ACHN (cell line): ENCODE measurements at regions not wholly inside any gene's neighbourhood (a gene's known extent, or its start where the extent isn't known, plus 50 kb on each side); places are given as distances from the start of the nearest gene placed in this dataset.

ENCODE experiments used
- DNase-seq: peaks from one replicate; pipeline ENCODE4 v3.0.0-alpha.2; 2015
- in situ Hi-C: cut with HindIII; loops from 2 replicates; pipeline ENCODE4 v1.10.0; 2017; ENCODE audit warnings: low sequenced_read_pairs, low pct_ligation_motif_present, low pct_unique_long_range_greater_than_20kb

GRCh38 chr18:67705748-67706147, 189.2 kb upstream of the DSEL start:
- peak; percentile 19 for DNase-seq
- in situ Hi-C loops = no loop called here

- in situ Hi-C loops = no loop called here
Measured at GRCh38 chr18:67695684-67696083, 179.2 kb upstream of the DSEL start.

GRCh38 chr18:67694787-67695186, 178.3 kb upstream of the DSEL start:
- in situ Hi-C loops = no loop called here
- DNase-seq = no peak

More at GRCh38 chr18:67695684-67696083, 179.2 kb upstream of the DSEL start:
- no peak for DNase-seq

GRCh38 chr18:67692811-67693210, 176.3 kb upstream of the DSEL start:
- DNase-seq = no peak
- in situ Hi-C loops = no loop called here

- DNase-seq = no peak
- in situ Hi-C loops = no loop called here
Measured at GRCh38 chr18:67682516-67682915, 166.0 kb upstream of the DSEL start.

GRCh38 chr18:67677489-67677888, 161.0 kb upstream of the DSEL start:
- in situ Hi-C loops = no loop called here
- no peak for DNase-seq

- in situ Hi-C loops = no loop called here
- no peak for DNase-seq
Measured at GRCh38 chr18:67672716-67673115, 156.2 kb upstream of the DSEL start.

GRCh38 chr18:67672155-67672554, 155.6 kb upstream of the DSEL start:
- in situ Hi-C loops = no loop called here
- DNase-seq = no peak

GRCh38 chr18:67670024-67670543, 153.6 kb upstream of the DSEL start:
- no peak for DNase-seq

GRCh38 chr18:67665266-67665665, 148.7 kb upstream of the DSEL start:
- in situ Hi-C loops = no loop called here
- no peak for DNase-seq

More at GRCh38 chr18:67670024-67670543, 153.6 kb upstream of the DSEL start:
- in situ Hi-C loops = no loop called here

- in situ Hi-C loops = no loop called here
- DNase-seq = no peak
Measured at GRCh38 chr18:67662996-67663395, 146.5 kb upstream of the DSEL start.

- in situ Hi-C loops = no loop called here
- DNase-seq = no peak
Measured at GRCh38 chr18:67661555-67661954, 145.0 kb upstream of the DSEL start.

- DNase-seq = no peak
- in situ Hi-C loops = no loop called here
Measured at GRCh38 chr18:67654101-67654500, 137.6 kb upstream of the DSEL start.

GRCh38 chr18:67652288-67652687, 135.8 kb upstream of the DSEL start:
- in situ Hi-C loops = no loop called here
- DNase-seq = no peak

- no peak for DNase-seq
- in situ Hi-C loops = no loop called here
Measured at GRCh38 chr18:67651438-67651837, 134.9 kb upstream of the DSEL start.

- no peak for DNase-seq
- in situ Hi-C loops = no loop called here
Measured at GRCh38 chr18:67650686-67651385, 134.3 kb upstream of the DSEL start.

GRCh38 chr18:67646890-67647289, 130.4 kb upstream of the DSEL start:
- in situ Hi-C loops = no loop called here

GRCh38 chr18:67644226-67644625, 127.7 kb upstream of the DSEL start:
- in situ Hi-C loops = no loop called here
- no peak for DNase-seq

More at GRCh38 chr18:67646890-67647289, 130.4 kb upstream of the DSEL start:
- no peak for DNase-seq

- no peak for DNase-seq
- in situ Hi-C loops = no loop called here
Measured at GRCh38 chr18:67639872-67640271, 123.4 kb upstream of the DSEL start.

GRCh38 chr18:67636597-67637385, 120.3 kb upstream of the DSEL start:
- DNase-seq = no peak
- in situ Hi-C loops = no loop called here
